OCI-LY3 (cell line): ENCODE measurements at regions not wholly inside any gene's neighbourhood (a gene's known extent, or its start where the extent isn't known, plus 50 kb on each side); places are given as distances from the start of the nearest gene placed in this dataset.

Experiments used
- H2AFZ ChIP-seq: fragments of 200-600, 300-600 bp; shearing (Covaris generic); 2 replicates; pipeline ENCODE4 v1.6.0; 2014; ENCODE audit warnings: antibody characterized with exemption, low read depth, low read length
- H3K27ac ChIP-seq: fragments of 200-600, 300-600 bp; sonication (generic); 2 replicates; pipeline ENCODE4 v1.5.1; 2014; ENCODE audit warnings: mild to moderate bottlenecking, low read length, moderate library complexity, mixed read lengths
- H3K27me3 ChIP-seq: fragments of 200-600, 300-600 bp; sonication (generic); 2 replicates; pipeline ENCODE4 v1.6.1; 2014; ENCODE audit warnings: low read depth, low read length, mixed read lengths
- H3K36me3 ChIP-seq: fragments of 200-600, 300-600 bp; sonication (generic); replicated peaks from 2 replicates; pipeline ENCODE3; 2014; ENCODE audit warnings: low read depth, low read length, mixed read lengths
- H3K4me1 ChIP-seq: fragments of 300-600, 200-600 bp; sonication (generic); 2 replicates; pipeline ENCODE4 v1.6.1; 2014; ENCODE audit warnings: low read length, mixed read lengths
- H3K4me2 ChIP-seq: fragments of 200-600, 300-600 bp; sonication (generic); 2 replicates; pipeline ENCODE4 v1.6.1; 2014; ENCODE audit warnings: low read length, mixed read lengths
- H3K4me3 ChIP-seq: fragments of 300-600, 200-600 bp; sonication (generic); 2 replicates; pipeline ENCODE4 v1.5.1; 2014; ENCODE audit warnings: antibody characterized with exemption, mild to moderate bottlenecking, low read length, moderate library complexity
- H3K79me2 ChIP-seq: fragments of 300-600, 200-600 bp; shearing (Covaris generic); 2 replicates; pipeline ENCODE4 v1.6.1; 2014; ENCODE audit warnings: mild to moderate bottlenecking, low read length, mixed read lengths
- H3K9ac ChIP-seq: fragments of 300-600, 200-600 bp; shearing (Covaris generic); 2 replicates; pipeline ENCODE4 v1.6.0; 2014; ENCODE audit warnings: mild to moderate bottlenecking, low read length, moderate library complexity
- H3K9me3 ChIP-seq: fragments of 200-600, 300-600 bp; shearing (Covaris generic); 2 replicates; pipeline ENCODE4 v1.6.1; 2014; ENCODE audit warnings: low read length, mixed read lengths; ENCODE audit not compliant: insufficient read depth
- H4K20me1 ChIP-seq: fragments of 200-600, 300-600 bp; sonication (generic); 2 replicates; pipeline ENCODE4 v1.6.1; 2016; ENCODE audit warnings: low read length, mixed read lengths; ENCODE audit not compliant: insufficient read depth
- EZH2phosphoT487 ChIP-seq: fragments of 200-600 bp; shearing (Covaris generic); IDR thresholded peaks from 2 replicates; pipeline ENCODE4 v1.6.1; 2018; ENCODE audit warnings: antibody characterized with exemption, mixed run types, low read depth
- TF ChIP-seq, protein P1 (sequence below): fragments of 200-600, 300-600 bp; sonication (generic); IDR thresholded peaks from 2 replicates; pipeline ENCODE4 v1.5.1; 2014; ENCODE audit warnings: antibody characterized with exemption, low read length, low read depth

DNA sequence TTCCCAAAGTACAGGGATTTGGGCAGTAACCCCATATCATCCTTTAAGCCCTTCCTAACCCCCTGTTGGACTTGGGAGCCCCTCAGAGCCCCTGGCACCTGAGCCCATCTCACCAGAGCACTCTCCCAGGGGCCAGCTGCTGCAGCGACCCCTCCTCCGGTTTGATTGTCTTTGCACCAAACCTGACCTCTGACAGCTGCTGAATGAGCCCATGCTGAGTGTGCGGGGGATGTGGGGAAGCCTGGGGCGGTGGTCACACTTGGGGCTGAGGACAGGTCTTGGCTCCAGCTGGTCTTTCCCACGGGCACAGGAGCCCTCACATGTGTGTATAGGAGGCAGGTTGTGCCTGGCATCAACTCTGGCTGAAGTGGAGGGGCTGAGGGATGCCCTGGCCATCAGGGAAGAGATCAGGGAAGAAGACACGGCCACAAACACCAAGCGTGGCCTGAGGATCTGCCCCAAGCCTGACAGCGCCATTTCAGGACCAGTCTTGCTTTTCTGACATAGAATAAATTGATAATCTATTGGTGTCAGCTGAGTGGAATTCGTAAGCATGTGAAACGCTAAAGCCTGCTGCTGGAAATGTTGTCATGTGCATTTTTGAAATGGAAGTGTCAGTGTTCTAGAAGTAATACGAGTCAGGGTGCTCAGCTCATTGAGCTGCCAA, 102.4 kb downstream of the ACKR3 start:
- H3K4me1 ChIP-seq = no peaks in the 10 kb centered on the region
- no peak for TF ChIP-seq EZH2phosphoT487
- TF ChIP-seq, protein P1, sequence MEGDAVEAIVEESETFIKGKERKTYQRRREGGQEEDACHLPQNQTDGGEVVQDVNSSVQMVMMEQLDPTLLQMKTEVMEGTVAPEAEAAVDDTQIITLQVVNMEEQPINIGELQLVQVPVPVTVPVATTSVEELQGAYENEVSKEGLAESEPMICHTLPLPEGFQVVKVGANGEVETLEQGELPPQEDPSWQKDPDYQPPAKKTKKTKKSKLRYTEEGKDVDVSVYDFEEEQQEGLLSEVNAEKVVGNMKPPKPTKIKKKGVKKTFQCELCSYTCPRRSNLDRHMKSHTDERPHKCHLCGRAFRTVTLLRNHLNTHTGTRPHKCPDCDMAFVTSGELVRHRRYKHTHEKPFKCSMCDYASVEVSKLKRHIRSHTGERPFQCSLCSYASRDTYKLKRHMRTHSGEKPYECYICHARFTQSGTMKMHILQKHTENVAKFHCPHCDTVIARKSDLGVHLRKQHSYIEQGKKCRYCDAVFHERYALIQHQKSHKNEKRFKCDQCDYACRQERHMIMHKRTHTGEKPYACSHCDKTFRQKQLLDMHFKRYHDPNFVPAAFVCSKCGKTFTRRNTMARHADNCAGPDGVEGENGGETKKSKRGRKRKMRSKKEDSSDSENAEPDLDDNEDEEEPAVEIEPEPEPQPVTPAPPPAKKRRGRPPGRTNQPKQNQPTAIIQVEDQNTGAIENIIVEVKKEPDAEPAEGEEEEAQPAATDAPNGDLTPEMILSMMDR = no peak
- no peak overlapping the region for H3K9ac ChIP-seq
- no peaks in the 10 kb centered on the region for H4K20me1 ChIP-seq
- H2AFZ ChIP-seq = no peak overlapping the region
- H3K79me2 ChIP-seq = no peaks in the 10 kb centered on the region
- H3K27me3 ChIP-seq = no peaks in the 10 kb centered on the region; the same call in 1 of the 2 replicates
- no peak overlapping the region for H3K4me2 ChIP-seq
- no peaks in the 10 kb centered on the region for H3K36me3 ChIP-seq
- H3K27ac ChIP-seq = no peak overlapping the region
- no peaks in the 10 kb centered on the region for H3K9me3 ChIP-seq
- H3K4me3 ChIP-seq = no peak overlapping the region

- H3K27ac ChIP-seq = no peak overlapping the region
- no peak overlapping the region for H2AFZ ChIP-seq
- no peaks in the 10 kb centered on the region for H3K79me2 ChIP-seq
- H3K4me3 ChIP-seq = no peak overlapping the region
- no peaks in the 10 kb centered on the region for H3K4me1 ChIP-seq
- no peaks in the 10 kb centered on the region for H3K36me3 ChIP-seq
- TF ChIP-seq, protein P1 = no peak
- no peak for TF ChIP-seq EZH2phosphoT487
- H4K20me1 ChIP-seq = no peaks in the 10 kb centered on the region
- H3K9me3 ChIP-seq = no peaks in the 10 kb centered on the region
- H3K27me3 ChIP-seq = no peaks in the 10 kb centered on the region; the same call in 1 of the 2 replicates
- no peak overlapping the region for H3K9ac ChIP-seq
- H3K4me2 ChIP-seq = no peak overlapping the region
These were observed 103.0 kb downstream of the ACKR3 start for GRCh38 chr2:236672606-236673005.

GRCh38 chr2:236673126-236673822, 103.6 kb downstream of the ACKR3 start:
- no peaks in the 10 kb centered on the region for H4K20me1 ChIP-seq
- H3K4me2 ChIP-seq = no peak overlapping the region
- H3K4me3 ChIP-seq = no peak overlapping the region
- H3K27ac ChIP-seq = no peak overlapping the region
- H3K9me3 ChIP-seq = no peaks in the 10 kb centered on the region
- H3K9ac ChIP-seq = no peak overlapping the region
- H3K27me3 ChIP-seq = no peaks in the 10 kb centered on the region; the same call in 1 of the 2 replicates
- TF ChIP-seq EZH2phosphoT487 = no peak
- TF ChIP-seq, protein P1 = no peak
- no peaks in the 10 kb centered on the region for H3K4me1 ChIP-seq
- no peak overlapping the region for H2AFZ ChIP-seq
- no peaks in the 10 kb centered on the region for H3K36me3 ChIP-seq
- no peaks in the 10 kb centered on the region for H3K79me2 ChIP-seq

GRCh38 chr2:236673823-236674185, 104.2 kb downstream of the ACKR3 start:
- no peak overlapping the region for H3K4me3 ChIP-seq
- no peaks in the 10 kb centered on the region; the same call in 1 of the 2 replicates for H3K27me3 ChIP-seq
- no peaks in the 10 kb centered on the region for H3K9me3 ChIP-seq
- no peak overlapping the region for H3K27ac ChIP-seq
- no peak for TF ChIP-seq EZH2phosphoT487
- TF ChIP-seq, protein P1 = no peak
- H3K4me2 ChIP-seq = no peak overlapping the region
- H3K4me1 ChIP-seq = no peaks in the 10 kb centered on the region
- no peak overlapping the region for H2AFZ ChIP-seq
- H4K20me1 ChIP-seq = no peaks in the 10 kb centered on the region
- no peak overlapping the region for H3K9ac ChIP-seq
- no peaks in the 10 kb centered on the region for H3K36me3 ChIP-seq
- H3K79me2 ChIP-seq = no peaks in the 10 kb centered on the region
